Activated CD4-positive, CD25-positive, alpha-beta regulatory T cell treated with anti-CD3 and anti-CD28 coated beads, Interleukin-2, amount 50 U/mL, for 24 hours (primary cell): ENCODE measurements at regions not wholly inside any gene's neighbourhood (a gene's known extent, or its start where the extent isn't known, plus 50 kb on each side); places are given as distances from the start of the nearest gene placed in this dataset.
A peak's percentile ranks its signal among the peaks of the same experiment; 100 is the strongest.
"Not testable (repeated sequence)": the region's sequence is repeated elsewhere in the genome, so short reads cannot be mapped to it uniquely, and the experiment has no call there.

Source experiments
- ATAC-seq, 2 donors: fragments of 150-1000 bp; cut with Tn5 transposase; one replicate each; pipeline ENCODE4 v1.10.0; 2021; ENCODE audit warnings: mild to moderate bottlenecking in 1 of 2, moderate library complexity in 1 of 2

- no peak for ATAC-seq
Observed at GRCh38 chr5:1651971-1652872, 128.5 kb upstream of the LPCAT1 start.

- no peak for ATAC-seq
Observed at GRCh38 chr5:1651250-1651649, 127.5 kb upstream of the LPCAT1 start.

- no peak for ATAC-seq
Observed at GRCh38 chr5:1649554-1649953, 125.8 kb upstream of the LPCAT1 start.

- ATAC-seq: no peak
Observed at GRCh38 chr5:1648806-1649205, 125.0 kb upstream of the LPCAT1 start.

- ATAC-seq: no peak
Observed at GRCh38 chr5:1647580-1647979, 123.8 kb upstream of the LPCAT1 start.

GRCh38 chr5:1644810-1645571 is 121.2 kb upstream of the LPCAT1 start:
- peak; percentile 90 to 95 for ATAC-seq

- ATAC-seq: not testable (repeated sequence)
Observed at GRCh38 chr5:1644393-1644809, 120.6 kb upstream of the LPCAT1 start.

GRCh38 chr5:1643651-1644392 is 120.1 kb upstream of the LPCAT1 start:
- no peak for ATAC-seq

- no peak for ATAC-seq
Observed at GRCh38 chr5:1642621-1643061, 118.9 kb upstream of the LPCAT1 start.

- ATAC-seq: no peak
Observed at GRCh38 chr5:1642221-1642620, 118.5 kb upstream of the LPCAT1 start.

- ATAC-seq: peak; percentile 52 to 75
Observed at GRCh38 chr5:1641560-1642166, 117.9 kb upstream of the LPCAT1 start.

GRCh38 chr5:1641041-1641440 is 117.3 kb upstream of the LPCAT1 start:
- ATAC-seq: no peak

- ATAC-seq: no peak
Observed at GRCh38 chr5:1640421-1640881, 116.7 kb upstream of the LPCAT1 start.

GRCh38 chr5:1639757-1640156 is 116.0 kb upstream of the LPCAT1 start:
- no peak for ATAC-seq

GRCh38 chr5:1638658-1639400 is 115.1 kb upstream of the LPCAT1 start:
- ATAC-seq: no peak

GRCh38 chr5:1637639-1638481 is 114.1 kb upstream of the LPCAT1 start:
- ATAC-seq: no peak

GRCh38 chr5:1636981-1637638 is 113.3 kb upstream of the LPCAT1 start:
- ATAC-seq: no peak

GRCh38 chr5:1636208-1636770 is 112.5 kb upstream of the LPCAT1 start:
- ATAC-seq: not testable (repeated sequence)

GRCh38 chr5:1635477-1635876 is 111.7 kb upstream of the LPCAT1 start:
- not testable (repeated sequence) for ATAC-seq

GRCh38 chr5:1634337-1634661 is 110.5 kb upstream of the LPCAT1 start:
- ATAC-seq: no peak
